Endothelial cell of umbilical vein (primary cell): ENCODE measurements at regions not wholly inside any gene's neighbourhood (a gene's known extent, or its start where the extent isn't known, plus 50 kb on each side); places are given as distances from the start of the nearest gene placed in this dataset.

Source experiments
- BruUV-seq: library from RNA; stranded (reverse); fragments of 400-500 nt; replicated peaks from 2 replicates; lab custom pipeline; 2021; lab: Mats Ljungman, UMichigan
- CTCF ChIA-PET: fragments of 300-600, 350-600 bp; sonication (Branson Sonifier 250); formaldehyde crosslinking; loops from one replicate; lab custom pipeline; 2021; ENCODE audit warnings: antibody characterized with exemption, inconsistent platforms; lab: Charles Lee
- POLR2A ChIA-PET: fragments of 300-600, 350-600 bp; sonication (Branson Sonifier 250); formaldehyde crosslinking; loops from one replicate; lab custom pipeline; 2021; ENCODE audit warnings: antibody characterized with exemption, inconsistent platforms; lab: Charles Lee
- DNase-seq: peaks from one replicate; pipeline ENCODE4 v3.0.0-alpha.2; 2011; ENCODE audit warnings: low read depth, low spot score
- FAIRE-seq: peaks from 2 replicates; lab custom pipeline; 2011; peaks lifted over from hg19 to GRCh38; lab: Jason Lieb, UNC
- H2AFZ ChIP-seq: 2 replicates; pipeline ENCODE4 v1.6.0; 2012; ENCODE audit warnings: low read depth, low read length, control low read depth, inconsistent platforms
- H3K27ac ChIP-seq: 2 replicates; pipeline ENCODE4 v1.5.1; 2011; ENCODE audit warnings: low read depth, mild to moderate bottlenecking, control low read depth, low read length, moderate library complexity; ENCODE audit not compliant: insufficient read depth
- H3K27me3 ChIP-seq, 2 experiments: 2 replicates each; pipeline versions ENCODE4 v1.6.0 to v1.6.1; 2011; ENCODE audit warnings: low read length in 2 of 2, mixed read lengths in 1 of 2; ENCODE audit not compliant: control insufficient read depth in 2 of 2, insufficient read depth in 2 of 2
- H3K36me3 ChIP-seq, 2 experiments: 2 replicates in 1 of 2; 3 replicates in 1 of 2; pipeline ENCODE4 v1.5.1; 2011; ENCODE audit warnings: low read length in 2 of 2, mild to moderate bottlenecking in 1 of 2, moderate library complexity in 1 of 2; ENCODE audit not compliant: control insufficient read depth in 2 of 2, insufficient read depth in 2 of 2; ENCODE audit errors: extremely low read depth in 1 of 2
- H3K4me1 ChIP-seq: 3 replicates; pipeline ENCODE4 v1.5.1; 2011; ENCODE audit warnings: mild to moderate bottlenecking, low read length; ENCODE audit not compliant: control insufficient read depth, insufficient read depth; ENCODE audit errors: extremely low read depth
- H3K4me2 ChIP-seq: 2 replicates; pipeline ENCODE4 v1.6.1; 2011; ENCODE audit warnings: low read length, control low read depth, mixed read lengths; ENCODE audit not compliant: insufficient read depth
- H3K4me3 ChIP-seq, 3 experiments: fragments of 200-600 bp in 1 of 3; sonication (generic), shearing (Covaris generic) in 1 of 3; replicated peaks in 1 of 3; 2 replicates each; pipeline ENCODE4 v1.5.1; 2011 to 2016; ENCODE audit warnings: control low read depth in 3 of 3, low read length in 3 of 3, mild to moderate bottlenecking in 2 of 3, inconsistent platforms in 1 of 3, low read depth in 1 of 3, moderate library complexity in 1 of 3; ENCODE audit not compliant: insufficient read depth in 1 of 3
- H3K79me2 ChIP-seq: 2 replicates; pipeline ENCODE4 v1.6.0; 2012; ENCODE audit warnings: low read length, inconsistent platforms; ENCODE audit not compliant: control insufficient read depth, insufficient read depth
- H3K9ac ChIP-seq: replicated peaks from 2 replicates; pipeline ENCODE3; 2011; ENCODE audit warnings: low read length, control low read depth; ENCODE audit not compliant: insufficient read depth; ENCODE audit errors: extremely low read depth
- H3K9me1 ChIP-seq: replicated peaks from 3 replicates; pipeline ENCODE4 v1.6.0; 2011; ENCODE audit warnings: mild to moderate bottlenecking, low read length; ENCODE audit not compliant: control insufficient read depth, insufficient read depth; ENCODE audit errors: extremely low read depth
- H3K9me3 ChIP-seq: replicated peaks from 2 replicates; pipeline ENCODE4 v1.5.1; 2012; ENCODE audit warnings: low read length, inconsistent platforms; ENCODE audit not compliant: control insufficient read depth, insufficient read depth
- H4K20me1 ChIP-seq: replicated peaks from 2 replicates; pipeline ENCODE3; 2011; ENCODE audit warnings: mild to moderate bottlenecking, low read length; ENCODE audit not compliant: control insufficient read depth, insufficient read depth; ENCODE audit errors: extremely low read depth
- CTCF ChIP-seq, 2 donors: IDR thresholded peaks; 1 replicate in 1 of 2; 2 replicates in 1 of 2; pipeline ENCODE4 v1.5.1; 2011; ENCODE audit warnings: low read length in 2 of 2, mild to moderate bottlenecking in 2 of 2, moderate library complexity in 2 of 2, control low read depth in 1 of 2, inconsistent platforms in 1 of 2, low read depth in 1 of 2; ENCODE audit not compliant: insufficient read depth in 1 of 2; ENCODE audit errors: extremely low read depth in 1 of 2
- EZH2 ChIP-seq: IDR thresholded peaks from 2 replicates; pipeline ENCODE4 v1.6.1; 2012; ENCODE audit warnings: borderline replicate concordance, low read depth, mild to moderate bottlenecking, moderate library complexity, low read length, inconsistent platforms; ENCODE audit not compliant: severe bottlenecking
- FOS ChIP-seq: IDR thresholded peaks from 2 replicates; pipeline ENCODE4 v1.6.1; 2011; ENCODE audit warnings: mild to moderate bottlenecking, low read length, moderate library complexity, borderline replicate concordance; ENCODE audit not compliant: insufficient read depth
- GATA2 ChIP-seq: IDR thresholded peaks from 2 replicates; pipeline ENCODE4 v1.7.0; 2011; ENCODE audit warnings: low read depth, mild to moderate bottlenecking, moderate library complexity, mixed read lengths, low read length; ENCODE audit not compliant: insufficient read length, insufficient read depth
- JUN ChIP-seq: IDR thresholded peaks from 2 replicates; pipeline ENCODE4 v1.6.1; 2011; ENCODE audit warnings: borderline replicate concordance, low read depth; ENCODE audit not compliant: insufficient read length, insufficient read depth
- MYC ChIP-seq: IDR thresholded peaks from one replicate; pipeline ENCODE4 v1.6.1; 2011; ENCODE audit warnings: mild to moderate bottlenecking, low read depth, low read length
- POLR2A ChIP-seq: IDR thresholded peaks from 2 replicates; pipeline ENCODE4 v1.6.1; 2012; ENCODE audit warnings: low read depth, mild to moderate bottlenecking, control low read depth, low read length
- POLR2AphosphoS5 ChIP-seq: IDR thresholded peaks from 2 replicates; pipeline ENCODE4 v1.6.1; 2012; ENCODE audit warnings: low read depth, mild to moderate bottlenecking, control low read depth, low read length, moderate library complexity; ENCODE audit not compliant: insufficient read depth
- dilution Hi-C: fragments of 300-500 bp; cut with MboI; formaldehyde crosslinking; loops from one replicate; pipeline ENCODE4 v1.15.0; 2019; ENCODE audit warnings: low sequenced_read_pairs; ENCODE audit not compliant: extremely low pct_ligation_motif_present
- intact Hi-C: fragments of 100-400 bp; cut with micrococcal nuclease; formaldehyde crosslinking; loops from one replicate; pipeline ENCODE4 v1.10.0; 2022
- TF ChIP-seq, protein P1 (sequence below): IDR thresholded peaks from 2 replicates; pipeline ENCODE4 v1.6.1; 2011; ENCODE audit not compliant: insufficient read depth, insufficient read length

DNA sequence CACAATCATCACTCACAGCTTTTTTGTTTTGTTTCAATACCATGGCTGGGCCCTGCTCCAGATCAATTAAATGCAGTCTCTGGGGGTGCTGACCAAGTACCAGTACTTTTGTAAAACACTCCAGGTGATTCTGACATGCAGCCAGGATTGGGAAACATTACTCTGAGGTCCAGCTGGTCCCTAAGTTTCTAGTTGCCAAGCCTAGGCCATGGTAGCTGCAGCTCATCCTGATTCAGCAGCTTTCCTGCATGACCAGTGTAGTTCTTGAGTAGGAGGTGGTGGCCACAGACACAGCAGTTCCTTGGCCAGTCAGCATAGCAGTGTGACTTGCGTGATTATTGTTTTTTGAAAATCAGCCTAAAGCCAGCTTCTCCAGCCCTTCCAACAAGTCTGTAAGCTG is 859.1 kb downstream of the DIAPH3 start:
- ChIA-PET CTCF (interaction anchor here (1.0 to 1.2 kb wide), 2 partner anchors 12 to 14 kb away, joined by 4 to 6 read pairs; no protein-coding TSS in a partner anchor), POLR2A (no interaction called here)

More for the DNA sequence above, 859.1 kb downstream of the DIAPH3 start:
- Histone ChIP-seq H3K4me1 (no peaks in the 10 kb centered on the region), H3K27me3 (no peaks in the 10 kb centered on the region), H3K4me3 (no peak overlapping the region), H3K9ac (no peak overlapping the region), H3K9me1 (no peaks in the 10 kb centered on the region), H2AFZ (no peak overlapping the region), H3K9me3 (no peaks in the 10 kb centered on the region), H3K27ac (no peak overlapping the region), H4K20me1 (no peaks in the 10 kb centered on the region), H3K4me2 (no peak overlapping the region), H3K79me2 (no peaks in the 10 kb centered on the region), H3K36me3 (no peaks in the 10 kb centered on the region)
- dilution Hi-C loops, result no loop called here
- TF ChIP-seq GATA2, result no peak
- TF ChIP-seq MYC, result no peak
- no peak for TF ChIP-seq FOS
- no peak for TF ChIP-seq POLR2AphosphoS5
- TF ChIP-seq CTCF (IDR thresholded peaks at IDR 0.05; ENCODE audit: extremely low read depth in 1 of 2, insufficient read depth in 1 of 2, low read depth in 1 of 2, low read length in 2 of 2), result no peak
- TF ChIP-seq, protein P1, sequence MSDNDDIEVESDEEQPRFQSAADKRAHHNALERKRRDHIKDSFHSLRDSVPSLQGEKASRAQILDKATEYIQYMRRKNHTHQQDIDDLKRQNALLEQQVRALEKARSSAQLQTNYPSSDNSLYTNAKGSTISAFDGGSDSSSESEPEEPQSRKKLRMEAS, result no peak
- TF ChIP-seq POLR2A, result no peak
- TF ChIP-seq JUN, result no peak
- no peak for TF ChIP-seq EZH2
- DNase-seq (no peak), FAIRE-seq (no peak)
- intact Hi-C loops, result no loop called here
- BruUV-seq, result no TSS peak
